NCI-H1105 (cell line): ENCODE measurements at regions not wholly inside any gene's neighbourhood (a gene's known extent, or its start where the extent isn't known, plus 50 kb on each side); places are given as distances from the start of the nearest gene placed in this dataset.
"Not testable (repeated sequence)": the region's sequence is repeated elsewhere in the genome, so short reads cannot be mapped to it uniquely, and the experiment has no call there.

Experiments
- DNase-seq: peaks from one replicate; lab custom pipeline; 2025; lab: John Stamatoyannopoulos, UW

GRCh38 chr3:187999821-188000220 lies 154.1 kb upstream of the LPP start:
- no peak for DNase-seq

- peak; percentile 83 for DNase-seq
These were observed 153.5 kb upstream of the LPP start for GRCh38 chr3:188000361-188000861.

GRCh38 chr3:188001093-188001492 lies 152.9 kb upstream of the LPP start:
- no peak for DNase-seq

DNA sequence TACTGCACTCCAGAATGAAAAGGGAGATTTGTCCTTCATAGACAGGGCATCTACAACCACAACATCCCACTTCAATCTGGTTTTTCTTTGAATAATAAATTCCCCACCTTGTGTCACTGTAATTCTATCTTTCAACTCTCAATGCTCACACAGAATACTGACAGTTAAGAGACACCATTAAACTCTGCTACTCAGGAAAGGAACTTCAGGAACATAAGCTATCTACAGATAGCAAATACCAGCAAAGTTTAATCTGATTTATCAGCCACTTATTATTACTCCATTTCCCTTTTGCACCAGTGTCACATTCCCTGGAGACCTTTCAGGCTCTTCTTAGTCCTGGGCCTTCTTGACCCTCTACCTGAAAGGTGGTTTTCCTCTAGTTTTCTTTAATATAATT lies 152.0 kb upstream of the LPP start:
- DNase-seq = no peak

DNA sequence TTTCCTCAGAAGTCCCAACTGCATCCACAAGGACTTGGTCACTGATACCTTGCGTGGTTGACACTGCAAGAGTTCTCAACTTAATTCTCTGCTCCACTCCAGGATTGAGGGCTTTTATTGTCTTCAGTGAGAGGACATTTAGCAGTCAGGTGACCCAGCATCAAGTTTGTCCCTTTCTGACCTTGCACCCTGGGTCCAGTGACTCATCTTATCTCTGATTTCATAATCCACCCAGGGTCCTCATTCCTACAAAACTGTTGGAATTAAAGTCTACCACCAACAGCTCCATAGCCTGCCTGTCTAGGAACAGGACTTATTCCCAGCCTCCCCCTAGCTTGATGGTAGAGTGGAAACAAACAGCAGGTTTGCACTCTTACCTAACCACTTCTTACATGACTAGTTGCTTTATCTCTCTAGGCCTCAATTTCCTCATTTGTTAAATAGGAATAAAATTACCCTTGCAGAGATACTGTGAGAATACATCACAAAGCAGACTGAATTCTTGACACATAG lies 151.3 kb upstream of the LPP start:
- DNase-seq = no peak

GRCh38 chr3:188003188-188004171 lies 150.5 kb upstream of the LPP start:
- DNase-seq = no peak

GRCh38 chr3:188006726-188007393 lies 147.1 kb upstream of the LPP start:
- DNase-seq = no peak

GRCh38 chr3:188007897-188008296 lies 146.1 kb upstream of the LPP start:
- no peak for DNase-seq

GRCh38 chr3:188008582-188009213 lies 145.3 kb upstream of the LPP start:
- DNase-seq = no peak

DNA sequence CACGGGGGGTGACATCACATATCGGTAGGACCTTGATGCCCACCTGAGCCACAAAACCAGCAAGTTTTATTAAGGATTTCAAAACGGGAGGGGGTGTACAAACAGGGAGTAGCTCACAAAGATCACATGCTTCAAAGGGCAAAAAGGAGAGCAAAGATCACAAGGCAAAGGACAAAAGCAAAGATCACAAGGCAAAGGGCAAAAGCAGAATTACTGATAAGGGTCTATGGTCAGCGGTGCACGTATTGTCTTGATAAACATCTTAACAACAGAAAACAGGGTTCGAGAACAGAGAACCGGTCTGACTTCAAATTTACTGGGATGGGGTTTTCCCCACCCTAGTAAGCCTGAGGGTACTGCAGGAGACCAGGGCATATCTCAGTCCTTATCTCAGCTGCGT lies 143.5 kb upstream of the LPP start:
- no peak for DNase-seq

- DNase-seq = no peak
These were observed 134.2 kb upstream of the LPP start for GRCh38 chr3:188019727-188020126.

DNA sequence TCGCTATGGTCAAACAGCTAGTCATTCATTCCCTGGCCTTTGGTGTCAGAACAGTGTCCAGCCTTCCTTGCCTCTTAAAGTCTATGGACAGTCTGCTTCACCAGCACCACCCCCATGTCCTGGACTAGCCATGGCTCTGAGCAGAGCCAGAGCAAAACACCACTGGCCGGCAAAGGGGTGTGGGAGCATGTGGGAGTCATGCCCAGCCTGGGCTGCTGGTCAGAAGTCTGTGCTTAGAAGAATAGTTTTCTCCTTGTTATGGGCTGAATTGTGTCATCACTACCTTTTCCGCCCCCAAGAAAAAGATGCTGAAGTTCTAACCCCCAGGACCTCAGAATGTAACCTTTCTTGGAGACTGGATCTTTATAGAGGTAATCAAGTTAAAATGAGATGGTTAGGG lies 132.9 kb upstream of the LPP start:
- no peak for DNase-seq

- DNase-seq = no peak
These were observed 132.4 kb upstream of the LPP start for GRCh38 chr3:188021502-188022040.

GRCh38 chr3:188022902-188023301 lies 131.1 kb upstream of the LPP start:
- not testable (repeated sequence) for DNase-seq

DNA sequence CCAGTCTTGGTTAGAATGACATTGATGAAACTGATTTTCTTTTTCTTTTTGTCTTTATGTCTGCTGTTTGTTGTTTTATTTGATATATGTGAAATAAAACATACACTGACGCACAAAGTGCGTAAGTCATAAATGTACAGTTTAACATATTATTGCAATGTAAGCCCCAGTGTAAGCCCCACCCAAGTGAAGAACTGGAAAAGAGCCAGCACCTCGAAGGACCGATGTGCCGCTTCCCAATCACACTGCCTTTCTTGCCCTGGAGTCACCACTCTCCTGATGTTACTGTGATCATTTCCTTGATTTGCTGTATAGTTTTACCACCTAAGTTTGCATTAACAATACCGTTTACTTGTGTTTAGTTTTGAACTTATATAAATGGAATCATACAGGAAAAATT lies 128.4 kb upstream of the LPP start:
- DNase-seq = no peak

GRCh38 chr3:188026191-188026968 lies 127.6 kb upstream of the LPP start:
- no peak for DNase-seq

DNA sequence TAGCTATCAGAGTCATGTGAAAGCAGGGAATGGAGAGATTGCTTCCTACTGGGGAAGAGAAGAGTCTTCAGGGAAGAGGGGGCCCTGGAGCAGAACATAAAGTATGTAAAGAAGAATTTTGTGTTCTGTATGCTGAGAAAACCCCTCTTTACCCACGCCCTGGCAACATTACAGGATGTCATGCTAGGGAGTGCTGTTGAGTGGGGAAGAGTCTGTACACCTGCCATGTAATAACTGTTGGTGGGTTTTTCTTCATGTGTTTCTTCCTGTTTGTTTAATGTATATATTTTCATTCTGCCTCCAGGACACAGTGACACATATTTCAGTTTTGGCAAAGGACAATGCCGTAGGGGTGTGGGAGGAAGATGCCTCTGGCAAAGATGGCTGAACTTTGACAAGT lies 122.8 kb upstream of the LPP start:
- DNase-seq = no peak

GRCh38 chr3:188034989-188035388 lies 119.0 kb upstream of the LPP start:
- no peak for DNase-seq

- no peak for DNase-seq
These were observed 117.4 kb upstream of the LPP start for GRCh38 chr3:188036375-188037194.

GRCh38 chr3:188037195-188037718 lies 116.7 kb upstream of the LPP start:
- DNase-seq = no peak
